Caco-2 (cell line): ENCODE measurements at regions not wholly inside any gene's neighbourhood (a gene's known extent, or its start where the extent isn't known, plus 50 kb on each side); places are given as distances from the start of the nearest gene placed in this dataset.

Experiments
- BruUV-seq: library from RNA; stranded (reverse); fragments of 400-500 nt; replicated peaks from 2 replicates; lab custom pipeline; 2021; lab: Mats Ljungman, UMichigan
- CTCF ChIA-PET: fragments of 300-600 bp; sonication (Branson Sonifier 250); formaldehyde crosslinking; loops from one replicate; lab custom pipeline; 2022; ENCODE audit warnings: antibody characterized with exemption; lab: Charles Lee
- POLR2A ChIA-PET: fragments of 300-600 bp; sonication (Branson Sonifier 250); formaldehyde crosslinking; loops from one replicate; lab custom pipeline; 2022; ENCODE audit warnings: antibody characterized with exemption; lab: Charles Lee
- DNase-seq, 2 experiments: peaks; one replicate each; pipeline versions ENCODE4 v3.0.0 to v3.0.0-alpha.2; 2020 to 2022
- H3K27me3 ChIP-seq: replicated peaks from 2 replicates; pipeline ENCODE4 v1.6.0; 2011; ENCODE audit warnings: low read length; ENCODE audit not compliant: control insufficient read depth, insufficient read depth
- H3K36me3 ChIP-seq: 2 replicates; pipeline ENCODE4 v1.5.1; 2011; ENCODE audit warnings: low read length; ENCODE audit not compliant: control insufficient read depth, insufficient read depth
- H3K4me1 ChIP-seq: fragments of 250-450 bp; sonication (Bioruptor Pico); 2 replicates; pipeline ENCODE4 v1.5.1; 2020; ENCODE audit warnings: mild to moderate bottlenecking
- H3K4me3 ChIP-seq: 2 replicates; pipeline ENCODE4 v1.5.1; 2011; ENCODE audit warnings: low read depth, mild to moderate bottlenecking, control low read depth, low read length
- H3K9me3 ChIP-seq: fragments of 250-450 bp; sonication (Bioruptor Pico); 2 replicates; pipeline ENCODE4 v1.5.1; 2020; ENCODE audit warnings: mild to moderate bottlenecking, moderate library complexity
- H3K27ac Mint-ChIP-seq: one replicate; pipeline ENCODE4 v1.8.0; 2022; ENCODE audit warnings: mixed read lengths; ENCODE audit not compliant: unreplicated experiment
- H3K27me3 Mint-ChIP-seq: one replicate; pipeline ENCODE4 v1.8.0; 2022; ENCODE audit warnings: mixed read lengths; ENCODE audit not compliant: insufficient read depth, unreplicated experiment
- H3K36me3 Mint-ChIP-seq: one replicate; pipeline ENCODE4 v1.8.0; 2022; ENCODE audit warnings: mild to moderate bottlenecking, mixed read lengths; ENCODE audit not compliant: insufficient read depth, unreplicated experiment
- H3K4me1 Mint-ChIP-seq: one replicate; pipeline ENCODE4 v1.8.0; 2022; ENCODE audit warnings: low read depth, mixed read lengths; ENCODE audit not compliant: unreplicated experiment
- H3K4me3 Mint-ChIP-seq: one replicate; pipeline ENCODE4 v1.8.0; 2022; ENCODE audit warnings: mild to moderate bottlenecking, moderate library complexity, mixed read lengths; ENCODE audit not compliant: unreplicated experiment
- H3K9me3 Mint-ChIP-seq: one replicate; pipeline ENCODE4 v1.8.0; 2022; ENCODE audit warnings: mixed read lengths; ENCODE audit not compliant: unreplicated experiment
- CTCF ChIP-seq, 2 experiments: fragments of 200-600 bp in 1 of 2; IDR thresholded peaks; 1 replicate in 1 of 2; 2 replicates in 1 of 2; pipeline versions ENCODE4 v1.5.1 to v1.8.0; 2011 to 2022; ENCODE audit warnings: antibody characterized with exemption in 1 of 2, control low read depth in 1 of 2, inconsistent platforms in 1 of 2, low read depth in 1 of 2, low read length in 1 of 2, mild to moderate bottlenecking in 1 of 2, moderate library complexity in 1 of 2; ENCODE audit not compliant: insufficient read depth in 1 of 2, severe bottlenecking in 1 of 2, unreplicated experiment in 1 of 2
- intact Hi-C: fragments of 100-400 bp; cut with micrococcal nuclease; formaldehyde crosslinking; loops from one replicate; pipeline ENCODE4 v1.10.0; 2022; ENCODE audit not compliant: unreplicated experiment

GRCh38 chr11:69976794-69977193, 101.3 kb upstream of the ANO1 start:
- Mint-ChIP-seq H3K36me3 (no peaks in the 10 kb centered on the region), H3K4me3 (no peak overlapping the region), H3K27me3 (no peaks in the 10 kb centered on the region), H3K9me3 (no peaks in the 10 kb centered on the region), H3K27ac (no peak overlapping the region), H3K4me1 (peaks cover 23% of the 10 kb centered on the region)
- no peak for DNase-seq
- ChIA-PET POLR2A (no interaction called here), CTCF (no interaction called here)
- Histone ChIP-seq H3K9me3 (no peaks in the 10 kb centered on the region), H3K4me3 (no peak overlapping the region), H3K27me3 (no peaks in the 10 kb centered on the region), H3K36me3 (no peaks in the 10 kb centered on the region), H3K4me1 (peaks cover 41% of the 10 kb centered on the region)
- intact Hi-C loops, result no loop called here
- no TSS peak for BruUV-seq
- TF ChIP-seq CTCF (IDR thresholded peaks at IDR 0.05; ENCODE audit: insufficient read depth in 1 of 2, low read depth in 1 of 2, low read length in 1 of 2, severe bottlenecking in 1 of 2, unreplicated experiment in 1 of 2), result no peak

GRCh38 chr11:69977951-69978350, 100.2 kb upstream of the ANO1 start:
- intact Hi-C loops, result no loop called here
- Histone ChIP-seq H3K36me3 (no peaks in the 10 kb centered on the region), H3K4me1 (peaks cover 32% of the 10 kb centered on the region), H3K9me3 (no peaks in the 10 kb centered on the region), H3K27me3 (no peaks in the 10 kb centered on the region), H3K4me3 (no peak overlapping the region)
- ChIA-PET CTCF (interaction anchor here (1.0 kb wide), 1 partner anchor 218 kb away, joined by 3 read pairs; no protein-coding TSS in a partner anchor), POLR2A (no interaction called here)
- no peak overlapping the region for H3K27ac Mint-ChIP-seq
- H3K9me3 Mint-ChIP-seq, result no peaks in the 10 kb centered on the region
- no TSS peak for BruUV-seq
- DNase-seq, result no peak
- H3K4me3 Mint-ChIP-seq, result no peak overlapping the region
- H3K27me3 Mint-ChIP-seq, result no peaks in the 10 kb centered on the region
- TF ChIP-seq CTCF (IDR thresholded peaks at IDR 0.05; ENCODE audit: insufficient read depth in 1 of 2, low read depth in 1 of 2, low read length in 1 of 2, severe bottlenecking in 1 of 2, unreplicated experiment in 1 of 2), result no peak
- H3K4me1 Mint-ChIP-seq, result peaks cover 16% of the 10 kb centered on the region
- no peaks in the 10 kb centered on the region for H3K36me3 Mint-ChIP-seq

GRCh38 chr11:69978841-69979614, 99.1 kb upstream of the ANO1 start:
- Histone ChIP-seq H3K36me3 (no peaks in the 10 kb centered on the region), H3K27me3 (no peaks in the 10 kb centered on the region), H3K9me3 (no peaks in the 10 kb centered on the region), H3K4me3 (no peak overlapping the region), H3K4me1 (peaks cover 25% of the 10 kb centered on the region)
- no peaks in the 10 kb centered on the region for H3K36me3 Mint-ChIP-seq
- no peak for DNase-seq
- BruUV-seq, result no TSS peak
- no peak for TF ChIP-seq CTCF (IDR thresholded peaks at IDR 0.05; ENCODE audit: insufficient read depth in 1 of 2, low read depth in 1 of 2, low read length in 1 of 2, severe bottlenecking in 1 of 2, unreplicated experiment in 1 of 2)
- no peak overlapping the region for H3K4me3 Mint-ChIP-seq
- H3K4me1 Mint-ChIP-seq, result peaks cover 11% of the 10 kb centered on the region
- no peaks in the 10 kb centered on the region for H3K27me3 Mint-ChIP-seq
- CTCF ChIA-PET, result interaction anchor here (0.7 to 1.0 kb wide), 2 partner anchors 217 to 499 kb away, joined by 3 read pairs; no protein-coding TSS in a partner anchor
- no peaks in the 10 kb centered on the region for H3K9me3 Mint-ChIP-seq
- intact Hi-C loops, result no loop called here
- H3K27ac Mint-ChIP-seq, result no peak overlapping the region
- POLR2A ChIA-PET, result no interaction called here
